ENCODE measurements at regions not wholly inside any gene's neighbourhood (a gene's known extent, or its start where the extent isn't known, plus 50 kb on each side); places are given as distances from the start of the nearest gene placed in this dataset.

DNA sequence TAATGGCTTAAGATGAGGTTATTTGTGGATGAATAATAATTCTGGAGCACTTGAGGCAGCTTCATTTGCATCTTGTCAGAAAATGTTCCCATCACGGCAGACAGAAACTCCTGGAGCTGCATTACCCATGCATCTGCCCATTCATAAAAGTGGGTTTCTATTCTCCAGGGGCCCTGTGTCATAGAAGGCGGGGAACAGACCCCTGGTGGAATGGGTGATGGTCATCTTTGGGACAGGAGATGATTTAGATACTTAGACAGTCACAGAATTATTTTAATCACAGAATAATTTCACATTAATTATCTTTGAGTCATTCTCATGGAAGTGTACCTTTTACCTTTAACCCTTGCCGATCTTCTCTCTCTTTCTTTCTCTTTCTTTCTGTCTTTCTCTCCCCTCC lies 980.7 kb upstream of the TMEM132C start:
- FAIRE-seq: no peak
- Histone ChIP-seq H3K36me3 (ENCODE audit: control insufficient read depth in 2 of 4, insufficient read depth in 4 of 4, low read length in 3 of 4) (no peaks in the 10 kb centered on the region), H3K4me3 (ENCODE audit: extremely low read depth in 1 of 4, insufficient read depth in 2 of 4, low read depth in 3 of 4, low read length in 4 of 4) (no peak overlapping the region), H3K23ac (ENCODE audit: insufficient read length) (no peak overlapping the region), H3K4ac (replicated peaks; ENCODE audit: insufficient read length, low read depth, low read length) (no peak overlapping the region), H3K27ac (ENCODE audit: low read depth, low read length) (no peak overlapping the region), H3K4me1 (replicated peaks in 1 of 4; ENCODE audit: control insufficient read depth in 3 of 4, insufficient read depth in 4 of 4, low read length in 3 of 4) (no peaks in the 10 kb centered on the region), H3K4me2 (ENCODE audit: insufficient read depth in 1 of 2, low read depth in 2 of 2, low read length in 2 of 2) (no peak overlapping the region), H4K91ac (replicated peaks; ENCODE audit: insufficient read length, low read length) (no peak overlapping the region), H3K9ac (replicated peaks in 1 of 4; ENCODE audit: extremely low read depth in 1 of 4, low read depth in 3 of 4, low read length in 3 of 4) (no peak overlapping the region), H2BK15ac (ENCODE audit: low read length) (no peak overlapping the region), H2BK5ac (ENCODE audit: low read depth, low read length) (no peak overlapping the region), H4K20me1 (replicated peaks in 1 of 2; ENCODE audit: control insufficient read depth in 1 of 2, insufficient read depth in 2 of 2, low read length in 2 of 2) (no peaks in the 10 kb centered on the region), H3K23me2 (ENCODE audit: low read depth, low read length) (no peaks in the 10 kb centered on the region), H2BK120ac (replicated peaks; ENCODE audit: low read depth, low read length) (no peak overlapping the region), H3K9me3 (ENCODE audit: insufficient read depth in 2 of 2, low read depth in 1 of 2, low read length in 1 of 2) (no peaks in the 10 kb centered on the region), H2AK5ac (ENCODE audit: low read depth, low read length) (no peak overlapping the region), H3K18ac (ENCODE audit: extremely low read depth, low read length) (no peak overlapping the region), H2BK12ac (ENCODE audit: low read depth, low read length) (no peak overlapping the region), H3K79me1 (ENCODE audit: low read depth, low read length) (no peaks in the 10 kb centered on the region), H3K79me2 (ENCODE audit: control insufficient read depth in 1 of 2, insufficient read depth in 2 of 2, low read length in 2 of 2) (no peaks in the 10 kb centered on the region), H3K27me3 (replicated peaks in 1 of 4; ENCODE audit: control insufficient read depth in 3 of 4, extremely low read depth in 1 of 4, insufficient read depth in 3 of 4, low read length in 3 of 4) (no peaks in the 10 kb centered on the region), H4K8ac (ENCODE audit: extremely low read depth, insufficient read depth, low read length) (no peak overlapping the region), H2AFZ (ENCODE audit: low read length) (no peak overlapping the region), H4K5ac (ENCODE audit: insufficient read length, low read depth, low read length) (no peak overlapping the region), H3K14ac (ENCODE audit: insufficient read length) (no peak overlapping the region), H3K56ac (replicated peaks; ENCODE audit: insufficient read length, low read depth, low read length) (no peak overlapping the region), H2BK20ac (ENCODE audit: low read length) (no peak overlapping the region)
- DNase-seq (ENCODE audit: low read depth in 1 of 2, low spot score in 2 of 2): no peak
- CTCF ChIA-PET (ENCODE audit: partially characterized antibody): interaction anchor here (2.1 kb wide), 1 partner anchor 177 kb away, joined by 11 read pairs; no protein-coding TSS in a partner anchor
- 93% methylated on average over 2 of the region's 3 CpGs; no CpG with 5 or more reads in 1 of the 2 experiments for WGBS, 2 experiments (ENCODE audit: extremely low coverage in 1 of 2, insufficient coverage in 1 of 2, insufficient read length in 1 of 2, insufficient replicate concordance in 2 of 2, low coverage in 1 of 2, low lambda C conversion rate in 2 of 2, missing lambda C conversion rate in 1 of 2)
- TF ChIP-seq, protein P1, sequence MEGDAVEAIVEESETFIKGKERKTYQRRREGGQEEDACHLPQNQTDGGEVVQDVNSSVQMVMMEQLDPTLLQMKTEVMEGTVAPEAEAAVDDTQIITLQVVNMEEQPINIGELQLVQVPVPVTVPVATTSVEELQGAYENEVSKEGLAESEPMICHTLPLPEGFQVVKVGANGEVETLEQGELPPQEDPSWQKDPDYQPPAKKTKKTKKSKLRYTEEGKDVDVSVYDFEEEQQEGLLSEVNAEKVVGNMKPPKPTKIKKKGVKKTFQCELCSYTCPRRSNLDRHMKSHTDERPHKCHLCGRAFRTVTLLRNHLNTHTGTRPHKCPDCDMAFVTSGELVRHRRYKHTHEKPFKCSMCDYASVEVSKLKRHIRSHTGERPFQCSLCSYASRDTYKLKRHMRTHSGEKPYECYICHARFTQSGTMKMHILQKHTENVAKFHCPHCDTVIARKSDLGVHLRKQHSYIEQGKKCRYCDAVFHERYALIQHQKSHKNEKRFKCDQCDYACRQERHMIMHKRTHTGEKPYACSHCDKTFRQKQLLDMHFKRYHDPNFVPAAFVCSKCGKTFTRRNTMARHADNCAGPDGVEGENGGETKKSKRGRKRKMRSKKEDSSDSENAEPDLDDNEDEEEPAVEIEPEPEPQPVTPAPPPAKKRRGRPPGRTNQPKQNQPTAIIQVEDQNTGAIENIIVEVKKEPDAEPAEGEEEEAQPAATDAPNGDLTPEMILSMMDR (IDR thresholded peaks at IDR 0.05; ENCODE audit: control extremely low read depth in 1 of 3, insufficient read depth in 1 of 3, low read depth in 1 of 3, low read length in 3 of 3): no peak
- TF ChIP-seq, protein P2, sequence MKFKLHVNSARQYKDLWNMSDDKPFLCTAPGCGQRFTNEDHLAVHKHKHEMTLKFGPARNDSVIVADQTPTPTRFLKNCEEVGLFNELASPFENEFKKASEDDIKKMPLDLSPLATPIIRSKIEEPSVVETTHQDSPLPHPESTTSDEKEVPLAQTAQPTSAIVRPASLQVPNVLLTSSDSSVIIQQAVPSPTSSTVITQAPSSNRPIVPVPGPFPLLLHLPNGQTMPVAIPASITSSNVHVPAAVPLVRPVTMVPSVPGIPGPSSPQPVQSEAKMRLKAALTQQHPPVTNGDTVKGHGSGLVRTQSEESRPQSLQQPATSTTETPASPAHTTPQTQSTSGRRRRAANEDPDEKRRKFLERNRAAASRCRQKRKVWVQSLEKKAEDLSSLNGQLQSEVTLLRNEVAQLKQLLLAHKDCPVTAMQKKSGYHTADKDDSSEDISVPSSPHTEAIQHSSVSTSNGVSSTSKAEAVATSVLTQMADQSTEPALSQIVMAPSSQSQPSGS (IDR thresholded peaks at IDR 0.05; ENCODE audit: low read length): no peak
- POLR2A ChIA-PET (ENCODE audit: partially characterized antibody): no interaction called here
